Progenitor cell of endocrine pancreas (in vitro differentiated cells): ENCODE measurements at regions not wholly inside any gene's neighbourhood (a gene's known extent, or its start where the extent isn't known, plus 50 kb on each side); places are given as distances from the start of the nearest gene placed in this dataset.

ENCODE experiments used
- DNase-seq: peaks from one replicate; pipeline ENCODE4 v3.0.0; 2021; ENCODE audit warnings: low spot score; ENCODE audit not compliant: unreplicated experiment
- H3K27ac Mint-ChIP-seq: 2 replicates; pipeline ENCODE4 v1.8.0; 2021; ENCODE audit warnings: mild to moderate bottlenecking, moderate library complexity, mixed read lengths
- H3K27me3 Mint-ChIP-seq: 2 replicates; pipeline ENCODE4 v1.8.0; 2021; ENCODE audit warnings: mixed read lengths
- H3K36me3 Mint-ChIP-seq: 2 replicates; pipeline ENCODE4 v1.8.0; 2022; ENCODE audit warnings: mixed read lengths; ENCODE audit not compliant: insufficient read depth
- H3K4me1 Mint-ChIP-seq: 2 replicates; pipeline ENCODE4 v1.8.0; 2021; ENCODE audit warnings: low read depth, mixed read lengths
- H3K4me3 Mint-ChIP-seq: 2 replicates; pipeline ENCODE4 v1.8.0; 2021; ENCODE audit warnings: low read depth, mild to moderate bottlenecking, moderate library complexity, mixed read lengths
- H3K9me3 Mint-ChIP-seq: 2 replicates; pipeline ENCODE4 v1.8.0; 2021; ENCODE audit warnings: low read depth, mixed read lengths
- CTCF ChIP-seq: fragments of 200-600 bp; sonication (generic); IDR thresholded peaks from one replicate; pipeline ENCODE4 v1.5.0; 2021; ENCODE audit warnings: antibody characterized with exemption, mild to moderate bottlenecking; ENCODE audit not compliant: unreplicated experiment

- Mint-ChIP-seq H3K27me3 (no peaks in the 10 kb centered on the region), H3K4me1 (no peaks in the 10 kb centered on the region), H3K4me3 (no peak overlapping the region), H3K36me3 (no peaks in the 10 kb centered on the region), H3K9me3 (peaks cover 11% of the 10 kb centered on the region), H3K27ac (no peak overlapping the region)
- DNase-seq, result no peak
- TF ChIP-seq CTCF, result no peak
Measured at GRCh38 chr7:89474456-89474855, 678.9 kb upstream of the TEX47 start.

- no peaks in the 10 kb centered on the region for H3K9me3 Mint-ChIP-seq
Measured at GRCh38 chr7:89477991-89478390, 676.3 kb upstream of the STEAP1 start.

GRCh38 chr7:89495704-89496103 lies 658.6 kb upstream of the STEAP1 start:
- H3K27me3 Mint-ChIP-seq, result no peaks in the 10 kb centered on the region
- H3K27ac Mint-ChIP-seq, result no peak overlapping the region
- no peak for TF ChIP-seq CTCF
- no peaks in the 10 kb centered on the region for H3K4me1 Mint-ChIP-seq
- DNase-seq, result no peak
- H3K4me3 Mint-ChIP-seq, result no peak overlapping the region
- H3K36me3 Mint-ChIP-seq, result no peaks in the 10 kb centered on the region
- no peaks in the 10 kb centered on the region for H3K9me3 Mint-ChIP-seq

More at GRCh38 chr7:89477991-89478390, 676.3 kb upstream of the STEAP1 start:
- no peaks in the 10 kb centered on the region for H3K36me3 Mint-ChIP-seq
- H3K27ac Mint-ChIP-seq, result no peak overlapping the region
- H3K27me3 Mint-ChIP-seq, result no peaks in the 10 kb centered on the region
- H3K4me3 Mint-ChIP-seq, result no peak overlapping the region
- H3K4me1 Mint-ChIP-seq, result no peaks in the 10 kb centered on the region
- DNase-seq, result no peak
- no peak for TF ChIP-seq CTCF

GRCh38 chr7:89500084-89500483 lies 654.2 kb upstream of the STEAP1 start:
- H3K4me3 Mint-ChIP-seq, result no peak overlapping the region
- H3K36me3 Mint-ChIP-seq, result no peaks in the 10 kb centered on the region
- no peaks in the 10 kb centered on the region for H3K9me3 Mint-ChIP-seq
- no peaks in the 10 kb centered on the region for H3K4me1 Mint-ChIP-seq
- no peaks in the 10 kb centered on the region for H3K27me3 Mint-ChIP-seq
- DNase-seq, result no peak
- no peak overlapping the region for H3K27ac Mint-ChIP-seq
- no peak for TF ChIP-seq CTCF

GRCh38 chr7:89503281-89503680 lies 651.0 kb upstream of the STEAP1 start:
- no peak overlapping the region for H3K4me3 Mint-ChIP-seq
- H3K9me3 Mint-ChIP-seq, result no peaks in the 10 kb centered on the region
- H3K36me3 Mint-ChIP-seq, result no peaks in the 10 kb centered on the region
- DNase-seq, result no peak
- H3K27me3 Mint-ChIP-seq, result no peaks in the 10 kb centered on the region
- no peak for TF ChIP-seq CTCF
- H3K4me1 Mint-ChIP-seq, result no peaks in the 10 kb centered on the region
- no peak overlapping the region for H3K27ac Mint-ChIP-seq
